GM19372 (cell line): ENCODE measurements at regions not wholly inside any gene's neighbourhood (a gene's known extent, or its start where the extent isn't known, plus 50 kb on each side); places are given as distances from the start of the nearest gene placed in this dataset.

Experiments used
- ATAC-seq: cut with Tn5 transposase; IDR thresholded peaks from one replicate; pipeline ENCODE4 v1.9.1; 2021; ENCODE audit warnings: mild to moderate bottlenecking, low read depth, moderate library complexity; ENCODE audit not compliant: unreplicated experiment

DNA sequence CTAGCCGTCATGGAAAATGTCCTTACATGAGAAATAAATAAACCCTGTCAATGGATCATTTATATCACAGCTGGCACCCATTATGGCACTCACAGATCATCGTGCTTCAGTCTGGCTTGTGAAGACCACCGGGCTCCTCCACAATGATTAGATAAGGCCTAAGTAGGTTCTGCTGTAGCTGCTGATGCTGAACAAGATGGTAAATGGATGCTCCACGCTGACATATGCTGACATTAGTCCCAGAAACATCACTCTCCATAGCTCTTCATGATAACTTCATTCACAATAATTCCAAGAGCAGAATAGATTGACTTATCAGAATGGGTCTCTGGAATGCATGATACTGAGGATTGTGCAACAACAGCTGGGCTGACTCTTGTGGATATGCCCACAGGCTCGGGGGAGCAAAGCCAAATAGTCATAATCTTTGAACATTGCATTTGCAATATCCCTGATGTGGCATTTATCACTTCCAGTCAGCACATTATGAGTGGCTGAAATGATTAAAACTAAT lies 63.8 kb upstream of the RXFP2 start:
- no peak for ATAC-seq

DNA sequence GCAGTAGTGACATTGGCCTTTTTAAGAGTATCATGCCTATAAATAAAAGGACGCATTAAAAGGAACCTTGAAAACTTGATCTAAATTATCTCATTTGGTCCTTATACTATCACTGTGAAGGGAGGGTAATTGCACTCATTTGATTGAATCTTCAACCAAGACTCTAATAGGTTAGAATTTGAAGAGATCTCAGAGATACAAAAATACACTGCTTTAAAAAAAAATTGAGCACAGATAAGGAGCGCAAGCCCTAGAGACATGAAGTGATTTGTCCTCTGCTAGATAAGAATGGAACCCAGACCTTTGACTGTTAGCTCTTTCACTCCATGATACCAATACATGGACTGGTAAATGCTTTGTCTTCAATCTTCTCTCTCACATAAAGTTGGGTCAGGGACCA lies 58.2 kb upstream of the RXFP2 start:
- ATAC-seq, result no peak

- no peak for ATAC-seq
Measured at GRCh38 chr13:31684466-31684865, 54.9 kb upstream of the RXFP2 start.

- no peak for ATAC-seq
Measured at GRCh38 chr13:31686670-31687425, 52.5 kb upstream of the RXFP2 start.
